Glutamatergic neuron (in vitro differentiated cells): ENCODE measurements at regions not wholly inside any gene's neighbourhood (a gene's known extent, or its start where the extent isn't known, plus 50 kb on each side); places are given as distances from the start of the nearest gene placed in this dataset.

Experiments used
- DNase-seq: peaks from one replicate; pipeline ENCODE4 v3.0.0; 2022
- H3K27ac Mint-ChIP-seq: one replicate; pipeline ENCODE4 v1.8.0; 2020; ENCODE audit warnings: mild to moderate bottlenecking, mixed read lengths, inconsistent platforms; ENCODE audit not compliant: unreplicated experiment
- H3K27me3 Mint-ChIP-seq: one replicate; pipeline ENCODE4 v1.8.0; 2020; ENCODE audit warnings: mild to moderate bottlenecking, moderate library complexity, mixed read lengths, inconsistent platforms; ENCODE audit not compliant: unreplicated experiment
- H3K36me3 Mint-ChIP-seq: one replicate; pipeline ENCODE4 v1.8.0; 2020; ENCODE audit warnings: mild to moderate bottlenecking, mixed read lengths, inconsistent platforms; ENCODE audit not compliant: unreplicated experiment
- H3K4me1 Mint-ChIP-seq: one replicate; pipeline ENCODE4 v1.8.0; 2020; ENCODE audit warnings: mild to moderate bottlenecking, low read depth, mixed read lengths, inconsistent platforms; ENCODE audit not compliant: unreplicated experiment
- H3K4me3 Mint-ChIP-seq: one replicate; pipeline ENCODE4 v1.8.0; 2020; ENCODE audit warnings: mild to moderate bottlenecking, mixed read lengths, inconsistent platforms; ENCODE audit not compliant: unreplicated experiment
- H3K9me3 Mint-ChIP-seq: one replicate; pipeline ENCODE4 v1.8.0; 2020; ENCODE audit warnings: mild to moderate bottlenecking, moderate library complexity, mixed read lengths, inconsistent platforms; ENCODE audit not compliant: unreplicated experiment
- CTCF ChIP-seq: fragments of 200-600 bp; sonication (generic); IDR thresholded peaks from one replicate; pipeline ENCODE4 v1.5.0; 2021; ENCODE audit not compliant: partially characterized antibody, unreplicated experiment

GRCh38 chr9:75461183-75461582 lies 372.9 kb downstream of the OSTF1 start:
- Mint-ChIP-seq H3K4me1 (peaks cover 3% of the 10 kb centered on the region), H3K4me3 (no peak overlapping the region), H3K36me3 (no peaks in the 10 kb centered on the region), H3K9me3 (no peaks in the 10 kb centered on the region), H3K27ac (no peak overlapping the region), H3K27me3 (no peaks in the 10 kb centered on the region)
- no peak for TF ChIP-seq CTCF
- DNase-seq = no peak

GRCh38 chr9:75462866-75463265 lies 374.6 kb downstream of the OSTF1 start:
- no peak for DNase-seq
- Mint-ChIP-seq H3K27ac (no peak overlapping the region), H3K4me3 (no peak overlapping the region), H3K27me3 (no peaks in the 10 kb centered on the region), H3K4me1 (peaks cover under 1% of the 10 kb centered on the region), H3K9me3 (no peaks in the 10 kb centered on the region), H3K36me3 (no peaks in the 10 kb centered on the region)
- no peak for TF ChIP-seq CTCF

GRCh38 chr9:75463871-75464270 lies 375.6 kb downstream of the OSTF1 start:
- DNase-seq = no peak
- no peaks in the 10 kb centered on the region for H3K9me3 Mint-ChIP-seq
- peaks cover 4% of the 10 kb centered on the region for H3K4me1 Mint-ChIP-seq
- H3K36me3 Mint-ChIP-seq = no peaks in the 10 kb centered on the region
- H3K27ac Mint-ChIP-seq = no peak overlapping the region
- H3K4me3 Mint-ChIP-seq = no peak overlapping the region
- no peak for TF ChIP-seq CTCF
- no peaks in the 10 kb centered on the region for H3K27me3 Mint-ChIP-seq

GRCh38 chr9:75464726-75465125 lies 376.4 kb downstream of the OSTF1 start:
- no peak for TF ChIP-seq CTCF
- H3K27me3 Mint-ChIP-seq = no peaks in the 10 kb centered on the region

GRCh38 chr9:75467142-75467541 lies 378.8 kb downstream of the OSTF1 start:
- H3K4me1 Mint-ChIP-seq = peaks cover 4% of the 10 kb centered on the region
- no peaks in the 10 kb centered on the region for H3K27me3 Mint-ChIP-seq
- no peaks in the 10 kb centered on the region for H3K36me3 Mint-ChIP-seq
- H3K4me3 Mint-ChIP-seq = no peak overlapping the region
- no peak overlapping the region for H3K27ac Mint-ChIP-seq
- H3K9me3 Mint-ChIP-seq = no peaks in the 10 kb centered on the region
- DNase-seq = no peak
- no peak for TF ChIP-seq CTCF

More at GRCh38 chr9:75464726-75465125, 376.4 kb downstream of the OSTF1 start:
- H3K9me3 Mint-ChIP-seq = no peaks in the 10 kb centered on the region
- H3K4me3 Mint-ChIP-seq = no peak overlapping the region
- DNase-seq = no peak
- H3K4me1 Mint-ChIP-seq = peaks cover 4% of the 10 kb centered on the region
- H3K36me3 Mint-ChIP-seq = no peaks in the 10 kb centered on the region
- no peak overlapping the region for H3K27ac Mint-ChIP-seq
